ENCODE measurements at regions not wholly inside any gene's neighbourhood (a gene's known extent, or its start where the extent isn't known, plus 50 kb on each side); places are given as distances from the start of the nearest gene placed in this dataset.

DNA sequence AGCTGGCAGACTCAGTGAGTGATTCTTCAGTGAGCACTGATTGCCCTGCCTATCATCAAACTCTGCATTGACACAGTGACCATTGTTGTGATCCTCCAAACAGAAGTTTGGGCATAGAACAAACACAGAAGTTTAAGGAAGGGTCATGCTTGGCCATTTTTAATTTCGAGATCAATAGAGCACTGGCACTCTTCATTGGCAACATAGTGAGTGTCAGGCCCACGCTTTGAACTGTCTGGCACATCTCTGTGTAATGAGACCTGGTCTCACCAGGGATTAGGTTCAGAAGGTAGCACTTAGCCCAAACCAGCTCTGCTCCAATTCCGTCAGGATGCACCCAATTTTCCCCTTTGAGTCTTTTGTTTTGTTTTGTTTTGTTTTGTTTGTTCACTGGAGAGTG is 127.1 kb upstream of the MOCS2 start:
- TF ChIP-seq CTCF (conservative IDR thresholded peaks at IDR 0.05; ENCODE audit: low read depth, low read length): no peak
- no peak for TF ChIP-seq EZH2 (IDR thresholded peaks at IDR 0.05; ENCODE audit: low read length, unreplicated experiment)
- no peak for TF ChIP-seq EZH2phosphoT487 (IDR thresholded peaks at IDR 0.05; ENCODE audit: borderline replicate concordance, low read length)

Measured in PC-3 (cell line).